ENCODE measurements at regions not wholly inside any gene's neighbourhood (a gene's known extent, or its start where the extent isn't known, plus 50 kb on each side); places are given as distances from the start of the nearest gene placed in this dataset.
"Not testable (repeated sequence)": the region's sequence is repeated elsewhere in the genome, so short reads cannot be mapped to it uniquely, and the experiment has no call there.

DNA sequence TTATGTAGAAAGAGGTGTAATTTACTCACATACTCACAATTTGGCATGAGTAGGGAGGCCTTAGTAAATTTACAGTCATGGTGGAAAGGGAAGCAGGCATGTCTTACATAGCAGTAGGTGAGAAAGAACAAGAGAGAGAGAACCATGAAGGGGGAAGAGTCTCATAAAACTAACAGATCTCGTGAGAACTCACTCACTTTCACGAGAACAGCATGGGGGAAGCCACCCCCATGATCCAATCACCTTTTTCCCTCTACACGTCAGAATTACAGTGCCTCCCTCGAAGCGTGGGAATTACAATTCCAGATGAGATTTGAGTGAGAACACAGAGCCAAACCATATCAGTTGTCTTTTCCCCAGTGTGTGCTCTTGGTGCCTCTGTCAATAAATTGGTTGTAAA, 855.3 kb downstream of the TBL1XR1 start:
- no peaks in the 10 kb centered on the region for H3K9me3 Mint-ChIP-seq
- H3K4me3 Mint-ChIP-seq: no peak overlapping the region
- H3K36me3 Mint-ChIP-seq (ENCODE audit: low read depth): no peaks in the 10 kb centered on the region
- ChIA-PET CTCF (no interaction called here), POLR2A (no interaction called here)
- H3K27ac Mint-ChIP-seq: no peak overlapping the region
- H3K4me1 Mint-ChIP-seq: no peaks in the 10 kb centered on the region
- DNase-seq: no peak
- H3K27me3 Mint-ChIP-seq: no peaks in the 10 kb centered on the region

DNA sequence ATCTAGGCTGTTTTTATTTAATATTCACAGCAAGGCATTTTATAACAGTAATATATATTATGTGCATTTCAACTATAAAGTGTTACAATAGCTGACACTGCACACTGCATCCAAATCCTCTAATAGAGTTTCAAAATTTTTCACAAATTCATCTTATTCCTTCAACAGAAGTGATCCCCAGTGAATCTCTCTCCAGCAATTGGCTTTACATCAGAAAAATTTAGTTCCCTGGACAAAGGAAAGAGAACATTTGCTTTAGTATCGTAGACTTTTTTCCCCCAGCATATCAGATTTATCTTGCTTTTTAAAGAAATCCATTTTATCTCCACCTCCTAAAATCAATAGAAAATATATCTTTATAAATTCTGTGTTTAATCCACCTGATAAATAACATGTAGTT, 868.6 kb downstream of the TBL1XR1 start:
- CTCF ChIA-PET: no interaction called here

DNA sequence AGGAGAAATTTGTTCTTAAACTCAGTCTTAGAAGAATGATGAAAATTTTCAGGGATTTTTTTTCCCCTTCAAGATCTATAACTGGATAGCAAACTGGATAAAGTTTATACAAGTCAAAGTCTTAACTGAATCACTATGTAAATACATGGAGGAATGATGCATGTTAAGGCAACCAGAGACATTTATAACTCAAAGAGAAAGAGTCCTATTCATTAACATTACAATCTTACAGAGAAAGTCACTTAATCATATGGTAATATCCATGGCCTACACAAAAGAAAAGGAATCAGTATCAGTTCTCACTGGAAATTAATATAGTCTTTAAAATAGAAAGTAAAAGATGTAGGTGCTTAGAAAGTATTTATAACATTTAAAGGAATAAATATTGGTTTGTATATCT, 869.1 kb downstream of the TBL1XR1 start:
- POLR2A ChIA-PET: no interaction called here

More for the DNA sequence above, 868.6 kb downstream of the TBL1XR1 start:
- Mint-ChIP-seq H3K27me3 (no peaks in the 10 kb centered on the region), H3K4me1 (no peaks in the 10 kb centered on the region), H3K4me3 (no peak overlapping the region), H3K36me3 (ENCODE audit: low read depth) (no peaks in the 10 kb centered on the region), H3K27ac (no peak overlapping the region), H3K9me3 (no peaks in the 10 kb centered on the region)
- DNase-seq: no peak
- POLR2A ChIA-PET: no interaction called here

DNA sequence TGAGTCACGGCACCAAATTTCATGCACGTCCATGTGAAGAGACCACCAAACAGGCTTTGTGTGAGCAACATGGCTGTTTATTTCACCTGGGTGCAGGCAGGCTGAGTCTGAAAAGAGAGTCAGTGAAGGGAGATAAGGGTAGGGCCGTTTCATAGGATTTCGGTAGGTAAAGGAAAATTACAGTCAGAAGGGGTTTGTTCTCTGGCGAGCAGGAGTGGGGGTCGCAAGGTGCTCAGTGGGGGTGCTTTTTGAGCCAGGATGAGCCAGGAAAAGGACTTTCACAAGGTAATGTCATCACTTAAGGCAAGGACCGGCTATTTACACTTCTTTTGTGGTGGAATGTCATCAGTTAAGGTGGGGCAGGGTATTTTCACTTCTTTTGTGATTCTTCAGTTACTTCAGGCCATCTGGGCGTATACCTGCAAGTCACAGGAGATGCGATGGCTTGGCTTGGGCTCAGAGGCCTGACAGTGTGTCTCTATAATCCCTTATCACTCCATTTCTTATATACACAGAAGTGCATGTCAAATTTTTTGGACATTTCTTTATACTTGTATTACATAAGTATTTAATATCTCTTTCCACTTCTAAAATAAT, 870.3 kb downstream of the TBL1XR1 start:
- H3K36me3 Mint-ChIP-seq (ENCODE audit: low read depth); H3K9me3 Mint-ChIP-seq; DNase-seq; POLR2A ChIA-PET; H3K27ac Mint-ChIP-seq; H3K4me3 Mint-ChIP-seq; CTCF ChIA-PET; H3K4me1 Mint-ChIP-seq; H3K27me3 Mint-ChIP-seq: not testable (repeated sequence)

More for the DNA sequence above, 869.1 kb downstream of the TBL1XR1 start:
- Mint-ChIP-seq H3K4me3 (no peak overlapping the region), H3K36me3 (ENCODE audit: low read depth) (no peaks in the 10 kb centered on the region), H3K27me3 (no peaks in the 10 kb centered on the region), H3K27ac (no peak overlapping the region), H3K4me1 (no peaks in the 10 kb centered on the region), H3K9me3 (peaks cover 3% of the 10 kb centered on the region)
- no peak for DNase-seq
- CTCF ChIA-PET: no interaction called here

DNA sequence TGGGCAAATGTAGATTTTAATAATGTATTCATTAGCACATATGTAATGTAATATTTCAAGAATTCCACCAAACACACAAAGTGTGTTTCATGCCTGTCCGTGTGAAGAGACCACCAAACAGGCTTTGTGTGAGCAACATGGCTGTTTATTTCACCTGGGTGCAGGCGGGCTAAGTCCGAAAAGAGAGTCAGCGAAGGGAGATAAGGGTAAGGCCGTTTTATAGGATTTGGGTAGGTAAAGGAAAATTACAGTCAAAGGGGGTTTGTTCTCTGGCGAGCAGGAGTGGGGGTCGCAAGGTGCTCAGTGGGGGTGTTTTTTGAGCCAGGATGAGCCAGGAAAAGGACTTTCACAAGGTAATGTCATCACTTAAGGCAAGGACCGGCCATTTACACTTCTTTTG, 875.8 kb downstream of the TBL1XR1 start:
- H3K27ac Mint-ChIP-seq; H3K4me1 Mint-ChIP-seq; H3K4me3 Mint-ChIP-seq; H3K9me3 Mint-ChIP-seq; H3K36me3 Mint-ChIP-seq (ENCODE audit: low read depth); DNase-seq; POLR2A ChIA-PET; CTCF ChIA-PET; H3K27me3 Mint-ChIP-seq: not testable (repeated sequence)

DNA sequence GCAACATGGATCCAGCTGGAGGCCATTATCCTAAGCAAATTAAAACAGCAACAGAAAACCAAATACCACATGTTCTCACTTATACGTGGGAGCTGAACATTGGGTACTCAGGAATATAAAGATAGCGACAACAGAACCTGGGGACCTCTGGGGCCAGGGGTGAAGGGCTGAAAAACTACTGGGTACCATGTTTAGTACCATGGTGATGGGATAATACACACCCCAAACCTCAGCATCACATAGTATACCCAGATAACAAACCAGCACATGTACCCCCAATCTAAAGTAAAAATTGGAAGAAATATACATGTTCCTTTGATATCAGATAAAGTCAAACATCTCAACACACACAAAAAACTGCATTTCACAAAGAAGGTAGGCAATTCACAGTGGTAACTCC, 876.2 kb downstream of the TBL1XR1 start:
- Mint-ChIP-seq H3K9me3 (peaks cover 5% of the 10 kb centered on the region), H3K4me3 (no peak overlapping the region), H3K4me1 (no peaks in the 10 kb centered on the region), H3K27me3 (no peaks in the 10 kb centered on the region), H3K27ac (no peak overlapping the region), H3K36me3 (ENCODE audit: low read depth) (no peaks in the 10 kb centered on the region)
- no peak for DNase-seq
- POLR2A ChIA-PET: no interaction called here
- CTCF ChIA-PET: no interaction called here

DNA sequence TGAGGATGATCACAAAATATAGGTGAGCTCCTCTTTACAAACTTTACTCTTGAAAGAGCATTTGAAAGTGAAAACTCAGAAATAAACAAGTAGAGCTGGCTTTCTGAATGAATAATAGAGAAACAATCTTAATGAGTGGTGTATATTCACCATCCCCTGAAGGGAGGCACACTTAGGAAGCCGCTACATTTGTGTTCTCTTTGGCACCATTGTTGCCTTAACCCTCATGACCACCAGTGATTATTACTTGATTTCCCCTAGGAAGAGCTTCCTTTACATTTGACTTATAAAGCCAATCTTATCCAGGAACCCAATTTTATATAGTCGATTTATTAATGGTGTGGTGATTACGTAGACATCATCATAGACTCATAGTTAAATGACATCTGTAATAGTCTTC, 883.9 kb downstream of the TBL1XR1 start:
- ChIA-PET CTCF (no interaction called here), POLR2A (no interaction called here)
- H3K27me3 Mint-ChIP-seq: no peaks in the 10 kb centered on the region
- H3K9me3 Mint-ChIP-seq: peaks cover 3% of the 10 kb centered on the region
- H3K4me1 Mint-ChIP-seq: no peaks in the 10 kb centered on the region
- no peak overlapping the region for H3K27ac Mint-ChIP-seq
- no peaks in the 10 kb centered on the region for H3K36me3 Mint-ChIP-seq (ENCODE audit: low read depth)
- no peak overlapping the region for H3K4me3 Mint-ChIP-seq
- no peak for DNase-seq

DNA sequence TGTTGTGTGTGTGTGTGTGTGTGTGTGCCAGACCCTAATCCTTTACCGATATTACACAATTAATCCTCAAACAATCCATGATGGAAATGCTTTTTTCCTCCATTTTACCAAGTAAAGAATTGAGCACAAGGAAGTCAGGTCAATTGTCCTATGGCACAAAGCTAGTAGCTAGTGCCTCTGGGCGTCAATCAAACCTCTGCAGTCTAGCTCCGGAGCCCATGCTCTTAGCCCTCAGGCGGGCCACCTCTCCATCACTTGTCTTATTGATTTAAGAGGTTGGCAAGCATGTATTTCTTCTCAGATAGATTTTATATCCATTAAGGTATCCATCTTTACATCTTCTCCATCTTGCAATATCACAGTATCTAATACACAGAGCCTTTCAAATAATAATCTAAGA, 886.6 kb downstream of the TBL1XR1 start:
- H3K27me3 Mint-ChIP-seq: no peaks in the 10 kb centered on the region
- ChIA-PET CTCF (no interaction called here), POLR2A (no interaction called here)
- H3K36me3 Mint-ChIP-seq (ENCODE audit: low read depth): no peaks in the 10 kb centered on the region
- H3K27ac Mint-ChIP-seq: no peak overlapping the region
- DNase-seq: no peak
- H3K4me1 Mint-ChIP-seq: no peaks in the 10 kb centered on the region
- peaks cover 3% of the 10 kb centered on the region for H3K9me3 Mint-ChIP-seq
- no peak overlapping the region for H3K4me3 Mint-ChIP-seq

DNA sequence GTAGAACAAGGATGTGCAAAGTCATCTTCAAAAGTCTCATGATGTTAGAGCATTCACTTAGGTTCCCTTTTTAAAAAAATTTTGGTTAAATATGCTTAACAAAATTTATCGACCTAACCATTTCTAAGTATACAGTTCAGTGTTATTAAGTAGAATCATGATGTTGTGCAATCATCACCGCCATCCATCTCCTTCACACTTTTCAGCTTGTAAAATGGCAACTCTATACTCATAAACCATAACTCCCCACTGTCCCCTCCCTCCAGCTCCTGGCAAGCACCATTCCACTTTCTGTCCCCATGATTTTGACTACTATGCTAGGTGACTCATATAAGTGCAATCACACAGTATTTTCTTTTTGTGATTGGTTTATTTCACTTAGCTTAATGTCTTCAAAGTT, 895.0 kb downstream of the TBL1XR1 start:
- DNase-seq: no peak
- Mint-ChIP-seq H3K36me3 (ENCODE audit: low read depth) (no peaks in the 10 kb centered on the region), H3K27ac (no peak overlapping the region), H3K4me1 (no peaks in the 10 kb centered on the region), H3K4me3 (no peak overlapping the region), H3K9me3 (no peaks in the 10 kb centered on the region), H3K27me3 (no peaks in the 10 kb centered on the region)
- POLR2A ChIA-PET: no interaction called here
- CTCF ChIA-PET: no interaction called here

DNA sequence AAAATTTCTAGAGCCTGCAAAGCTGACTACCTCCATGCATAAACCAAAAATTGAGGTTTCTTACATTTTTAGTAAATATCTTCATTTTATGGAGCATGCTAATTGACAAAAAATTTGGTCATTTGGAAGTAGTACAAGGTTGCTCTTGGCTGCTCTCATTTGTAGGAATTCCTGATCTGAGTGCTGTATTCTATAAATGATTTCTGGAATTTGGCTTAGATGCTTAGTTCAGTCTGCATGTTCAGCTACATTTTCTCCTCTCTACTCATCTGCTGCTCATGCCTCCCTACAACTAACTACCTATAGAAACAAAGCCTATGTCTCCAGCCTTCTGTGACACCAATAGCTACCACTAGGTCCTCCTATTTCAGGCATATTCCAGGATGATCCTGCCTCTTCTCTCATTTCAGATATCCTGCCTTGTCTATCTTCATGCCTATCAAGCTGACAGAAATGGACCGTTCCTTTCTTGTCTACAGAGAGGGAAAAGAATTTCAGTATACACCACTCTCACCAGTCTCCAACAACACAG, 901.1 kb downstream of the TBL1XR1 start:
- Mint-ChIP-seq H3K27ac (no peak overlapping the region), H3K4me1 (no peaks in the 10 kb centered on the region), H3K4me3 (no peak overlapping the region), H3K36me3 (ENCODE audit: low read depth) (no peaks in the 10 kb centered on the region), H3K27me3 (no peaks in the 10 kb centered on the region), H3K9me3 (peaks cover 4% of the 10 kb centered on the region)
- POLR2A ChIA-PET: interaction anchor here (0.6 kb wide), 1 partner anchor 9 kb away, joined by 3 read pairs; no protein-coding TSS in a partner anchor
- CTCF ChIA-PET: no interaction called here
- DNase-seq: no peak

DNA sequence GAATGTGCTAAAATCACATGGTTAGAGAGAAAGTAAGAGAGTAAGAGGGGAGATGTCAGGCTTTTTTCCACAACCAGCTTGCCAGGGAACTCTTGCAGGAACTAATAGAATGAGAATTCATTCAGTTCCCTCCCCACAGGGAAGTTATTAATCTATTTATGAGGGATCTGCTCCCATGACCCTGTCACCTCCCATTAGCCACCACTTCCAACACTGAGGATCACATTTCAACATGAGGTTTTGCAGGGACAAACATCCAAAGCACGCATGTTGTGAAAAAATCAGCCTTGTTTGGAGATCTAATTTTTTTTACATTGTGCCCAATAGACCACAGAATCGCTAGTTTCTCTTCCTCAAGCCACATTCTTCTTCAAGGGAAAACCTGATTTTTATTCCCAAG, 904.0 kb downstream of the TBL1XR1 start:
- POLR2A ChIA-PET: no interaction called here
- no peaks in the 10 kb centered on the region for H3K27me3 Mint-ChIP-seq
- peaks cover 4% of the 10 kb centered on the region for H3K9me3 Mint-ChIP-seq
- H3K27ac Mint-ChIP-seq: no peak overlapping the region
- no peak for DNase-seq
- H3K4me3 Mint-ChIP-seq: no peak overlapping the region
- H3K36me3 Mint-ChIP-seq (ENCODE audit: low read depth): no peaks in the 10 kb centered on the region
- no peaks in the 10 kb centered on the region for H3K4me1 Mint-ChIP-seq
- CTCF ChIA-PET: no interaction called here

DNA sequence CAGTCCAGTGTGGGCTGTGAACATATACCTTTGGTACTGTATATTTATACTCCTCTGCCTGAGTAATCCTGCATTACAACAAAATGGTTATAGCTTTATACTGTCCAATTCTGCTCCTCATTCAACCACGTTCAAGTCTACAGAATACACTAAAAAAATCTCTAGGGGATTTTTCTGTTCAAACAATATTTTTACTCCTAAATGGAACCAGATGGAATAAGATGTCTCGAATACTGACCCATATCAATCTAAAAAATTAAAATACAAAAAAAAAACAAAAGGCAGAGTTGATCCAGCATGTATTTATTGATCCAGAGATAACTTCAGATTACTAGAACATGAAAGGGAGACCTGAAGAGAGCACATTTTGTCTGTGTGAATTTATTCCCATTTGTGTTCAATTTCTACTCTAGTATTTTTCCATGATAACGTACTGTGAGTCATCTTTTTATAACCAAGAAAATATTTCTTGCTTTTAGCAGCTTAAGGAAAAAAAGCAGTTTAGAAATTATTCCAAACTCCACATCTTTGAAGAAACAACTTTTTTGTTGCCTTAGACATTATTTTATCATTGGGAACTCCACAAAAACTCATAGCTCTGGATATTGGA, 910.7 kb downstream of the TBL1XR1 start:
- ChIA-PET POLR2A (no interaction called here), CTCF (no interaction called here)
- no peak overlapping the region for H3K27ac Mint-ChIP-seq
- no peaks in the 10 kb centered on the region for H3K27me3 Mint-ChIP-seq
- H3K9me3 Mint-ChIP-seq: peaks cover 4% of the 10 kb centered on the region
- no peak for DNase-seq
- H3K4me3 Mint-ChIP-seq: no peak overlapping the region
- no peaks in the 10 kb centered on the region for H3K36me3 Mint-ChIP-seq (ENCODE audit: low read depth)
- no peaks in the 10 kb centered on the region for H3K4me1 Mint-ChIP-seq

DNA sequence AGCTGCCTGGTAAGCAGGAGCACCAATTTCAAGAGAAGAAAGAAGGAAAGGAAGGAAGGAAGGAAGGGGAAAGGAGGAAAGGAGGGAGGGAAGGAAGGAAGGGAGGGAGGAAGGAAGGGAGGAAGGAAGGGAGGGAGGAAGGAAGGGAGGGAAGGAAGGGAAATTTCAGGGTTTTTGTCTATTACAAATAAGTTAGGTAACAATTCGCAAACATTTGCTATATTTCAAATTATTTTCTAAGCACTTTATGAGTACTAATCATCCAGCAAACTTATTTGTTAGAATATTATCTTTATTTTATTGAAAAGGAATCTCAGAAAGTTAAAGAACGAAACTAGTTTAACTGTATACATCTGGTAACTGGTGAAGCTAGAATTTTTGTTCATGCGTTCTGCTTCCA, 921.7 kb downstream of the TBL1XR1 start:
- no peak for DNase-seq
- ChIA-PET POLR2A (no interaction called here), CTCF (no interaction called here)
- Mint-ChIP-seq H3K9me3 (no peaks in the 10 kb centered on the region), H3K4me1 (no peaks in the 10 kb centered on the region), H3K36me3 (ENCODE audit: low read depth) (no peaks in the 10 kb centered on the region), H3K27me3 (no peaks in the 10 kb centered on the region), H3K4me3 (no peak overlapping the region), H3K27ac (no peak overlapping the region)

DNA sequence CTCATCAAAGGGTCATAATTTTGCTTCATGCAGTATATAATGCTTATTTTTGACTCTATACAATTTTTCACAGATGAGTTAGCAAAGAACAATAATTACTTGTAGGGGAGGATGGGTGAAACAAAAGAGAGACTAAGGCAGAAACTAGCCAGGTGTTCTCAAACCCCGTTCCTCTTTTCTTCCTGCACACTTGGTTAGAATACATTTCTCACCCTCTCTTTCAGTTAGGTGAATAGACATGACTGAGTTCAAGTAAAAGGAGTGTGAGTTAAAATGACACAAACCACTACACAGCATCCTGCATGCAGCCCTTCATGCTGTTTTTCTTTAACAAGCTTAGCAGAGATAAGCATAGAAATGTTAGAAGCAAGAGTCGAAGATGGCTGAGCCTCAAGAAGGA, 922.2 kb downstream of the TBL1XR1 start:
- no peak for DNase-seq
- Mint-ChIP-seq H3K27me3 (no peaks in the 10 kb centered on the region), H3K4me3 (no peak overlapping the region), H3K4me1 (no peaks in the 10 kb centered on the region), H3K36me3 (ENCODE audit: low read depth) (no peaks in the 10 kb centered on the region), H3K9me3 (no peaks in the 10 kb centered on the region), H3K27ac (no peak overlapping the region)
- ChIA-PET POLR2A (no interaction called here), CTCF (no interaction called here)
